Fibroblast of lung (primary cell): ENCODE measurements at regions not wholly inside any gene's neighbourhood (a gene's known extent, or its start where the extent isn't known, plus 50 kb on each side); places are given as distances from the start of the nearest gene placed in this dataset.

Experiments used
- CTCF ChIP-seq, 2 donors: IDR thresholded peaks in 1 of 2; conservative IDR thresholded peaks in 1 of 2; 1 replicate in 1 of 2; 2 replicates in 1 of 2; pipeline ENCODE4 v1.5.1; 2011 to 2012; ENCODE audit warnings: low read length in 2 of 2, control low read depth in 1 of 2, inconsistent platforms in 1 of 2, low read depth in 1 of 2, mild to moderate bottlenecking in 1 of 2
- EZH2 ChIP-seq: IDR thresholded peaks from 2 replicates; pipeline ENCODE4 v1.5.1; 2012; ENCODE audit warnings: low read length, control low read depth, mild to moderate bottlenecking; ENCODE audit errors: missing control alignments

GRCh38 chr21:24042687-24043086, 1564.6 kb downstream of the MRPL39 start:
- no peak for TF ChIP-seq CTCF (conservative IDR thresholded peaks at IDR 0.05 in 1 of 2, IDR thresholded peaks at IDR 0.05 in 1 of 2; ENCODE audit: low read depth in 1 of 2, low read length in 2 of 2)
- no peak for TF ChIP-seq EZH2
